ENCODE measurements at regions not wholly inside any gene's neighbourhood (a gene's known extent, or its start where the extent isn't known, plus 50 kb on each side); places are given as distances from the start of the nearest gene placed in this dataset.

DNA sequence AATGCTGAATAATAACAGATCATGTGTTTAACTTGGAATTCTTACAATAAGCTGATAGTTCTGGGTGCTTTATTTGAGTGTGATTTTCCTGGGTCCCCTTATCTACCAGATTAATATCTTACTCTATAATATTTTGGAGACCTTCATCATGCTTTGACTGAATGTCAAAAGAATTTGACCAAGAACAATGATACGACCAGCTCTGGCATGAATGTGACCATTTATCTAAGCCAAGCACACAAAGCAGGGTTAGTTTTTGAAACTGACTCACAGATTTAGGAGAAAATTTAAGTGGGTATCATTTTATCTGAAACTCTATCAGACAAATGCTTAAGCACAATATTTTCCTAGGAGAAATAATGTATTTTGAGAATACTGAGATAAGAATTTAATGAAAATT lies 677.0 kb downstream of the NYAP2 start:
- H3F3A ChIP-seq (replicated peaks; ENCODE audit: low read depth): no peaks in the 10 kb centered on the region
- H3K4me1 Mint-ChIP-seq: no peaks in the 10 kb centered on the region
- no peaks in the 10 kb centered on the region; the same call in 1 of the 2 replicates for H3K9me2 ChIP-seq (ENCODE audit: insufficient read depth)
- no peaks in the 10 kb centered on the region for H3K27me3 ChIP-seq (ENCODE audit: insufficient read depth)
- no peak for TF ChIP-seq ZNF331 (CRISPR knock-in tag; IDR thresholded peaks at IDR 0.05; ENCODE audit: low read depth)
- no peak for TF ChIP-seq CREB1 (CRISPR knock-in tag; IDR thresholded peaks at IDR 0.05; ENCODE audit: low read depth)
- TF ChIP-seq, protein P1, sequence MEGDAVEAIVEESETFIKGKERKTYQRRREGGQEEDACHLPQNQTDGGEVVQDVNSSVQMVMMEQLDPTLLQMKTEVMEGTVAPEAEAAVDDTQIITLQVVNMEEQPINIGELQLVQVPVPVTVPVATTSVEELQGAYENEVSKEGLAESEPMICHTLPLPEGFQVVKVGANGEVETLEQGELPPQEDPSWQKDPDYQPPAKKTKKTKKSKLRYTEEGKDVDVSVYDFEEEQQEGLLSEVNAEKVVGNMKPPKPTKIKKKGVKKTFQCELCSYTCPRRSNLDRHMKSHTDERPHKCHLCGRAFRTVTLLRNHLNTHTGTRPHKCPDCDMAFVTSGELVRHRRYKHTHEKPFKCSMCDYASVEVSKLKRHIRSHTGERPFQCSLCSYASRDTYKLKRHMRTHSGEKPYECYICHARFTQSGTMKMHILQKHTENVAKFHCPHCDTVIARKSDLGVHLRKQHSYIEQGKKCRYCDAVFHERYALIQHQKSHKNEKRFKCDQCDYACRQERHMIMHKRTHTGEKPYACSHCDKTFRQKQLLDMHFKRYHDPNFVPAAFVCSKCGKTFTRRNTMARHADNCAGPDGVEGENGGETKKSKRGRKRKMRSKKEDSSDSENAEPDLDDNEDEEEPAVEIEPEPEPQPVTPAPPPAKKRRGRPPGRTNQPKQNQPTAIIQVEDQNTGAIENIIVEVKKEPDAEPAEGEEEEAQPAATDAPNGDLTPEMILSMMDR (conservative IDR thresholded peaks at IDR 0.05; ENCODE audit: low read depth in 2 of 2): no peak
- TF ChIP-seq ZNF114 (CRISPR knock-in tag; IDR thresholded peaks at IDR 0.05): no peak
- no peak for TF ChIP-seq EZH2phosphoT487 (IDR thresholded peaks at IDR 0.05; ENCODE audit: unreplicated experiment)
- no peak for TF ChIP-seq NANOG (IDR thresholded peaks at IDR 0.05; ENCODE audit: borderline replicate concordance)
- TF ChIP-seq, protein P2, sequence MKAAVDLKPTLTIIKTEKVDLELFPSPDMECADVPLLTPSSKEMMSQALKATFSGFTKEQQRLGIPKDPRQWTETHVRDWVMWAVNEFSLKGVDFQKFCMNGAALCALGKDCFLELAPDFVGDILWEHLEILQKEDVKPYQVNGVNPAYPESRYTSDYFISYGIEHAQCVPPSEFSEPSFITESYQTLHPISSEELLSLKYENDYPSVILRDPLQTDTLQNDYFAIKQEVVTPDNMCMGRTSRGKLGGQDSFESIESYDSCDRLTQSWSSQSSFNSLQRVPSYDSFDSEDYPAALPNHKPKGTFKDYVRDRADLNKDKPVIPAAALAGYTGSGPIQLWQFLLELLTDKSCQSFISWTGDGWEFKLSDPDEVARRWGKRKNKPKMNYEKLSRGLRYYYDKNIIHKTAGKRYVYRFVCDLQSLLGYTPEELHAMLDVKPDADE (IDR thresholded peaks at IDR 0.05): no peak
- TF ChIP-seq, protein P3, sequence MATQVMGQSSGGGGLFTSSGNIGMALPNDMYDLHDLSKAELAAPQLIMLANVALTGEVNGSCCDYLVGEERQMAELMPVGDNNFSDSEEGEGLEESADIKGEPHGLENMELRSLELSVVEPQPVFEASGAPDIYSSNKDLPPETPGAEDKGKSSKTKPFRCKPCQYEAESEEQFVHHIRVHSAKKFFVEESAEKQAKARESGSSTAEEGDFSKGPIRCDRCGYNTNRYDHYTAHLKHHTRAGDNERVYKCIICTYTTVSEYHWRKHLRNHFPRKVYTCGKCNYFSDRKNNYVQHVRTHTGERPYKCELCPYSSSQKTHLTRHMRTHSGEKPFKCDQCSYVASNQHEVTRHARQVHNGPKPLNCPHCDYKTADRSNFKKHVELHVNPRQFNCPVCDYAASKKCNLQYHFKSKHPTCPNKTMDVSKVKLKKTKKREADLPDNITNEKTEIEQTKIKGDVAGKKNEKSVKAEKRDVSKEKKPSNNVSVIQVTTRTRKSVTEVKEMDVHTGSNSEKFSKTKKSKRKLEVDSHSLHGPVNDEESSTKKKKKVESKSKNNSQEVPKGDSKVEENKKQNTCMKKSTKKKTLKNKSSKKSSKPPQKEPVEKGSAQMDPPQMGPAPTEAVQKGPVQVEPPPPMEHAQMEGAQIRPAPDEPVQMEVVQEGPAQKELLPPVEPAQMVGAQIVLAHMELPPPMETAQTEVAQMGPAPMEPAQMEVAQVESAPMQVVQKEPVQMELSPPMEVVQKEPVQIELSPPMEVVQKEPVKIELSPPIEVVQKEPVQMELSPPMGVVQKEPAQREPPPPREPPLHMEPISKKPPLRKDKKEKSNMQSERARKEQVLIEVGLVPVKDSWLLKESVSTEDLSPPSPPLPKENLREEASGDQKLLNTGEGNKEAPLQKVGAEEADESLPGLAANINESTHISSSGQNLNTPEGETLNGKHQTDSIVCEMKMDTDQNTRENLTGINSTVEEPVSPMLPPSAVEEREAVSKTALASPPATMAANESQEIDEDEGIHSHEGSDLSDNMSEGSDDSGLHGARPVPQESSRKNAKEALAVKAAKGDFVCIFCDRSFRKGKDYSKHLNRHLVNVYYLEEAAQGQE (IDR thresholded peaks at IDR 0.05; ENCODE audit: unreplicated experiment): no peak
- TF ChIP-seq POLR2AphosphoS5 (IDR thresholded peaks at IDR 0.05; ENCODE audit: low read depth): no peak
- TF ChIP-seq STAT1 (IDR thresholded peaks at IDR 0.05; ENCODE audit: unreplicated experiment): no peak
- TF ChIP-seq, protein P4, sequence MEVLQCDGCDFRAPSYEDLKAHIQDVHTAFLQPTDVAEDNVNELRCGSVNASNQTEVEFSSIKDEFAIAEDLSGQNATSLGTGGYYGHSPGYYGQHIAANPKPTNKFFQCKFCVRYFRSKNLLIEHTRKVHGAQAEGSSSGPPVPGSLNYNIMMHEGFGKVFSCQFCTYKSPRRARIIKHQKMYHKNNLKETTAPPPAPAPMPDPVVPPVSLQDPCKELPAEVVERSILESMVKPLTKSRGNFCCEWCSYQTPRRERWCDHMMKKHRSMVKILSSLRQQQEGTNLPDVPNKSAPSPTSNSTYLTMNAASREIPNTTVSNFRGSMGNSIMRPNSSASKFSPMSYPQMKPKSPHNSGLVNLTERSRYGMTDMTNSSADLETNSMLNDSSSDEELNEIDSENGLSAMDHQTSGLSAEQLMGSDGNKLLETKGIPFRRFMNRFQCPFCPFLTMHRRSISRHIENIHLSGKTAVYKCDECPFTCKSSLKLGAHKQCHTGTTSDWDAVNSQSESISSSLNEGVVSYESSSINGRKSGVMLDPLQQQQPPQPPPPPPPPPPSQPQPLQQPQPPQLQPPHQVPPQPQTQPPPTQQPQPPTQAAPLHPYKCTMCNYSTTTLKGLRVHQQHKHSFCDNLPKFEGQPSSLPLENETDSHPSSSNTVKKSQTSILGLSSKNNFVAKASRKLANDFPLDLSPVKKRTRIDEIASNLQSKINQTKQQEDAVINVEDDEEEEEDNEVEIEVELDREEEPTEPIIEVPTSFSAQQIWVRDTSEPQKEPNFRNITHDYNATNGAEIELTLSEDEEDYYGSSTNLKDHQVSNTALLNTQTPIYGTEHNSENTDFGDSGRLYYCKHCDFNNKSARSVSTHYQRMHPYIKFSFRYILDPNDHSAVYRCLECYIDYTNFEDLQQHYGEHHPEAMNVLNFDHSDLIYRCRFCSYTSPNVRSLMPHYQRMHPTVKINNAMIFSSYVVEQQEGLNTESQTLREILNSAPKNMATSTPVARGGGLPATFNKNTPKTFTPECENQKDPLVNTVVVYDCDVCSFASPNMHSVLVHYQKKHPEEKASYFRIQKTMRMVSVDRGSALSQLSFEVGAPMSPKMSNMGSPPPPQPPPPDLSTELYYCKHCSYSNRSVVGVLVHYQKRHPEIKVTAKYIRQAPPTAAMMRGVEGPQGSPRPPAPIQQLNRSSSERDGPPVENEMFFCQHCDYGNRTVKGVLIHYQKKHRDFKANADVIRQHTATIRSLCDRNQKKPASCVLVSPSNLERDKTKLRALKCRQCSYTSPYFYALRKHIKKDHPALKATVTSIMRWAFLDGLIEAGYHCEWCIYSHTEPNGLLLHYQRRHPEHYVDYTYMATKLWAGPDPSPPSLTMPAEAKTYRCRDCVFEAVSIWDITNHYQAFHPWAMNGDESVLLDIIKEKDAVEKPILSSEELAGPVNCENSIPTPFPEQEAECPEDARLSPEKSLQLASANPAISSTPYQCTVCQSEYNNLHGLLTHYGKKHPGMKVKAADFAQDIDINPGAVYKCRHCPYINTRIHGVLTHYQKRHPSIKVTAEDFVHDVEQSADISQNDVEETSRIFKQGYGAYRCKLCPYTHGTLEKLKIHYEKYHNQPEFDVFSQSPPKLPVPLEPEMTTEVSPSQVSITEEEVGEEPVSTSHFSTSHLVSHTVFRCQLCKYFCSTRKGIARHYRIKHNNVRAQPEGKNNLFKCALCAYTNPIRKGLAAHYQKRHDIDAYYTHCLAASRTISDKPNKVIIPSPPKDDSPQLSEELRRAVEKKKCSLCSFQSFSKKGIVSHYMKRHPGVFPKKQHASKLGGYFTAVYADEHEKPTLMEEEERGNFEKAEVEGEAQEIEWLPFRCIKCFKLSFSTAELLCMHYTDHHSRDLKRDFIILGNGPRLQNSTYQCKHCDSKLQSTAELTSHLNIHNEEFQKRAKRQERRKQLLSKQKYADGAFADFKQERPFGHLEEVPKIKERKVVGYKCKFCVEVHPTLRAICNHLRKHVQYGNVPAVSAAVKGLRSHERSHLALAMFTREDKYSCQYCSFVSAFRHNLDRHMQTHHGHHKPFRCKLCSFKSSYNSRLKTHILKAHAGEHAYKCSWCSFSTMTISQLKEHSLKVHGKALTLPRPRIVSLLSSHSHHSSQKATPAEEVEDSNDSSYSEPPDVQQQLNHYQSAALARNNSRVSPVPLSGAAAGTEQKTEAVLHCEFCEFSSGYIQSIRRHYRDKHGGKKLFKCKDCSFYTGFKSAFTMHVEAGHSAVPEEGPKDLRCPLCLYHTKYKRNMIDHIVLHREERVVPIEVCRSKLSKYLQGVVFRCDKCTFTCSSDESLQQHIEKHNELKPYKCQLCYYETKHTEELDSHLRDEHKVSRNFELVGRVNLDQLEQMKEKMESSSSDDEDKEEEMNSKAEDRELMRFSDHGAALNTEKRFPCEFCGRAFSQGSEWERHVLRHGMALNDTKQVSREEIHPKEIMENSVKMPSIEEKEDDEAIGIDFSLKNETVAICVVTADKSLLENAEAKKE (CRISPR knock-in tag; IDR thresholded peaks at IDR 0.05): no peak
- no peak for TF ChIP-seq JUNB (IDR thresholded peaks at IDR 0.05; ENCODE audit: unreplicated experiment)
- TF ChIP-seq EZH2 (IDR thresholded peaks at IDR 0.05; ENCODE audit: low read depth, unreplicated experiment): no peak
- DNase-seq (ENCODE audit: low spot score) (no peak), ATAC-seq (no peak)
- H3K36me3 Mint-ChIP-seq (ENCODE audit: low read depth): no peaks in the 10 kb centered on the region
- no peak overlapping the region for H3K4me2 ChIP-seq
- H3K9me3 Mint-ChIP-seq: no peaks in the 10 kb centered on the region
- H3K36me3 ChIP-seq (ENCODE audit: insufficient read depth): no peaks in the 10 kb centered on the region
- H3K4me3 ChIP-seq: no peak overlapping the region
- H3K4me1 ChIP-seq (ENCODE audit: insufficient read depth): 0 out of 2 replicates have a peak, but pooled peaks cover 3% of the 10 kb centered on the region
- H3K27ac ChIP-seq (ENCODE audit: low read depth): no peak overlapping the region
- no peaks in the 10 kb centered on the region for H3K27me3 Mint-ChIP-seq (ENCODE audit: insufficient read depth, low read depth, poor library complexity)
- no peaks in the 10 kb centered on the region for H4K20me1 ChIP-seq (replicated peaks; ENCODE audit: insufficient read depth)
- H3K27ac Mint-ChIP-seq: no peak overlapping the region
- no peak overlapping the region for H2AFZ ChIP-seq
- no peaks in the 10 kb centered on the region for H3K79me2 ChIP-seq (replicated peaks; ENCODE audit: insufficient read depth)
- H3K4me3 Mint-ChIP-seq: no peak overlapping the region
